ENCODE measurements at regions not wholly inside any gene's neighbourhood (a gene's known extent, or its start where the extent isn't known, plus 50 kb on each side); places are given as distances from the start of the nearest gene placed in this dataset.

GRCh38 chr3:13259831-13260230 is 160.3 kb downstream of the NUP210 start:
- TF ChIP-seq CTCF (IDR thresholded peaks at IDR 0.05; ENCODE audit: low read depth, low read length) (no peak), POLR2A (IDR thresholded peaks at IDR 0.05; ENCODE audit: extremely low read depth, insufficient read length) (no peak), MAX (IDR thresholded peaks at IDR 0.05; ENCODE audit: low read depth, low read length) (no peak)

All from NB4 (cell line).